HG02973 (cell line): ENCODE measurements at regions not wholly inside any gene's neighbourhood (a gene's known extent, or its start where the extent isn't known, plus 50 kb on each side); places are given as distances from the start of the nearest gene placed in this dataset.

ENCODE experiments used
- ATAC-seq: cut with Tn5 transposase; IDR thresholded peaks from one replicate; pipeline ENCODE4 v1.9.1; 2021; ENCODE audit warnings: moderate library complexity; ENCODE audit not compliant: unreplicated experiment

GRCh38 chr12:63266988-63267387 lies 116.0 kb upstream of the AVPR1A start:
- ATAC-seq, result no peak

- no peak for ATAC-seq
These were observed 113.6 kb upstream of the AVPR1A start for GRCh38 chr12:63264629-63265028.

GRCh38 chr12:63250486-63250885 lies 99.5 kb upstream of the AVPR1A start:
- no peak for ATAC-seq

GRCh38 chr12:63238892-63239291 lies 87.9 kb upstream of the AVPR1A start:
- ATAC-seq, result no peak

- ATAC-seq, result no peak
These were observed 81.9 kb upstream of the AVPR1A start for GRCh38 chr12:63232896-63233295.

GRCh38 chr12:63228853-63229252 lies 77.9 kb upstream of the AVPR1A start:
- no peak for ATAC-seq

- no peak for ATAC-seq
These were observed 75.9 kb upstream of the AVPR1A start for GRCh38 chr12:63226792-63227463.

GRCh38 chr12:63224396-63224795 lies 73.4 kb upstream of the AVPR1A start:
- ATAC-seq, result no peak

GRCh38 chr12:63223128-63223527 lies 72.1 kb upstream of the AVPR1A start:
- ATAC-seq, result no peak

GRCh38 chr12:63222582-63222981 lies 71.6 kb upstream of the AVPR1A start:
- ATAC-seq, result no peak

GRCh38 chr12:63220921-63221320 lies 69.9 kb upstream of the AVPR1A start:
- ATAC-seq, result no peak

GRCh38 chr12:63212316-63212715 lies 61.3 kb upstream of the AVPR1A start:
- no peak for ATAC-seq

- ATAC-seq, result no peak
These were observed 58.0 kb upstream of the AVPR1A start for GRCh38 chr12:63208956-63209355.

- no peak for ATAC-seq
These were observed 55.9 kb upstream of the AVPR1A start for GRCh38 chr12:63206909-63207308.

- ATAC-seq, result no peak
These were observed 55.5 kb upstream of the AVPR1A start for GRCh38 chr12:63206494-63206893.
